ENCODE measurements at regions not wholly inside any gene's neighbourhood (a gene's known extent, or its start where the extent isn't known, plus 50 kb on each side); places are given as distances from the start of the nearest gene placed in this dataset.
A peak's percentile ranks its signal among the peaks of the same experiment; 100 is the strongest.
"Not testable (repeated sequence)": the region's sequence is repeated elsewhere in the genome, so short reads cannot be mapped to it uniquely, and the experiment has no call there.

- no peak for DNase-seq
Observed at GRCh38 chr13:50200569-50200968, 185.3 kb downstream of the KCNRG start.

DNA sequence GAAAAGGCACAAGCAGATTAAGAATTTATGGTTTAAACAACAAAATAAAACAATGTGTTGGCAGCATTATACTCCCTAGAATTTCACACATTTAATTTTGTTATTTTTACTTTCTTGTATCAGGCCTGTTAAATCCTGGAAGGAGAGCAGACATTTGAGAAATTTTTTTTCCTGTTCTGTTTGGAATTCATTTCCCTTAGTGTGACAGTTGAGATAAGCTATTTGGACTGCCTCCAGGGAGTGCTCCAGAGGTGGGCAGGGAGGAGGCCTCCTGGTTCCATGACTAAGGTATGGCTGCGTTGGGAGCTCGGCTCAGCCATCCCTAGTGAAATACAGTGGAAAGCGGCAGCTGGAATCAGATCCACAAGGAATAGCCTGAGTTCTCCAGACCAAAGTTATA, 185.7 kb downstream of the KCNRG start:
- no peak for DNase-seq

GRCh38 chr13:50202485-50202884, 187.2 kb downstream of the KCNRG start:
- no peak for DNase-seq

DNA sequence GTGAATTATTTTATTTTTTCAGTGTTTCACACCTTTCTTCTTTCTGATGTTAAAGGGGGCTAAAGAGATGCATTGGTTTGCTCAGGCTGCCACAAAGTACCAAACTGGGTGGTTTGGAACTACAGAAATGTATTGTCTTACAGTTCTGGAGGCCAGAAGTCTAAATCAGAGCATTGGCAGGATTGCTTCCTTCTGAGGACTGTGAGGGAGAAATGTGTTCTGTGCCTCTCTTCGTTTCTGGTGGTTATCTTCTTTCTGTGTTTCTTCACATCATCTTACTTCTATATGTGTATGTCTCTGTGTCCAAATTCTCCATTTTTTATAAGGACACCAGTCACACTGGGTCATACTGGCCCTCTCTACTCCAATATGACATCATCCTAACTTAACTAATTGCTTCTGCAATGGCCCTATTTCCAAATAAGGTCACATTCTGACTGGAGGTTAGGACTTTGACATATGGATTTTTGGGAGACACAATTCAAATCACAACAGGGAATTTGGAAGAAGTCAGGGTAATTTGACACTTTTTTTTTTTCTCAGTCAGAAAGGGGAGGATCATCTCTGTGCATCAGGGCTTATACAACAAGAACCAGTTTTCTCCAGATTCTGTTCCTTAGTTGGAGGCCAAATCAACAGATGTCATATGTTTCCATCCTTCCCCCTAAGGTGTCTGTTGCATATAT, 188.2 kb downstream of the KCNRG start:
- no peak for DNase-seq

- no peak for DNase-seq
Observed at GRCh38 chr13:50205581-50205980, 190.3 kb downstream of the KCNRG start.

GRCh38 chr13:50208826-50209335, 193.6 kb downstream of the KCNRG start:
- no peak for DNase-seq

DNA sequence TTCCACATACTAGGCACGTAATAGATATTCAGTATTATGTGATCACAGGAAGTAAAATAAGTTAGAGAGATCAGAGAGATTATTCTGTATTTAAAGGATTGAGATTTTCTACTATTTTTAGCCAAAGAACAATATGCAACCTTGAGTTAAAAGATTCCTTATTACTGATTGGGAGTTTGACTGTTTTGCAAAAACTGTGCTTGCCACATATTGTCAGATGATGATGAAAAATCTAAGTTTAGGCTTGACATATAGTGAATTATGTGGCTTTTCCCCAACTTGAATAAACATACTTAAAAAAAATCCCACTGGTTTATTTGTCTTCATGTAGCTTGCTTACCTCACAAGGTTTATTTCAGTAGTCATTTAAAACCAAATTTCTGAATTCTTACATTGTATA, 194.4 kb downstream of the KCNRG start:
- no peak for DNase-seq

DNA sequence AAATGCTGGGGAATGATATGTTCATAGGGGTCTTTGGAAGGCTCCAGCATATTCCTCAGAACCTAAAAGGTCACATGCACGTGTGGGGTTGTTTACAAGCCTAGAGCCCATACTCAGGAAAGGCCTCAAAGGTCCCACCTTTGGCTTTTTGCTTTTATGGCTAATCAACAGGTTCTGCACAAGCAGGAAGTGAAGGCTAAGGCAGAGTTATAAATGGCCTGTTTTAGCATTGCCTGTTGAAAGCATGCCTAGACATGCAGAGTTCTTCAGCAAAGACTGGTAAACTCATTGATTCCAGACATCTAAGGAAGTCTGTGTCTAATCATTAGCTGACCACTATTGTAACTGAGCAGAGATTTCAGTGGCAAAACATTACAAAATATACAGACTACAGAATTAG, 198.3 kb downstream of the KCNRG start:
- no peak for DNase-seq

DNA sequence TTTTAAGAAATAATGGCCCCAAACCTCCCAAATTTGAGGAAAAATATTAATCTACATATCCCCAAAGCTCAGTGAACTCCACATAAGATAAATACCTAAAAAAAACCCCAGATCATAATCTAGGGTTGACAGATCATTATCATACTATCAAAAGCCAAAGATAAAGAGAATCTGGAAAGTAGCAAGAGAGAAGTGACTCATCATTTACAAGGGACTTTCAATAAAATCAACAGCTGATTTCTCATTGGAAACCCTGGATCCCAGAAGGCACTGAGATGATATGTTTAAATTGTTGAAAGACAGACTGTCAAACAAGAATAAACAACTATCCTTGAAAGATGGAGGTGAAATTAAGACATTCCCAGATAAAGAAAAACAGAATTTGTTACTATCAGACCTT, 199.3 kb downstream of the KCNRG start:
- DNase-seq = no peak

- DNase-seq = no peak
Observed at GRCh38 chr13:50215399-50215798, 200.2 kb downstream of the KCNRG start.

DNA sequence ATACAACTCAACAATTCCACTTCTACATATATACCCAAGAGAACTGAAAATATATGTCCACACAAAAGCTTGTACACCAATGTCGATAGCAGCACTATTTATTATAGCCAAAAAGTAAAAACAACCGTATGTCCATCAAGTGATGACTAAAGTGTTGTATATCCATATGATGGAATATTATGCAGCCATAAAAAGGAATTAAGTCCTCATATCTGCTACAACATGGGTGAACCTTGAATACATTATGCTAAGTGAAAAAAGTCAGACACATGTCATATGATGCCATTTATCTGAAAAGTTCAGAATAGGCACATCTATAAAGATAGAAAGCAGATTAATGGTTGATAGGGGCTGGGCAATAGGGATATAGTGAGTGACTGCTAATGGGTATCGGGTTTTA, 204.5 kb downstream of the KCNRG start:
- DNase-seq = no peak

DNA sequence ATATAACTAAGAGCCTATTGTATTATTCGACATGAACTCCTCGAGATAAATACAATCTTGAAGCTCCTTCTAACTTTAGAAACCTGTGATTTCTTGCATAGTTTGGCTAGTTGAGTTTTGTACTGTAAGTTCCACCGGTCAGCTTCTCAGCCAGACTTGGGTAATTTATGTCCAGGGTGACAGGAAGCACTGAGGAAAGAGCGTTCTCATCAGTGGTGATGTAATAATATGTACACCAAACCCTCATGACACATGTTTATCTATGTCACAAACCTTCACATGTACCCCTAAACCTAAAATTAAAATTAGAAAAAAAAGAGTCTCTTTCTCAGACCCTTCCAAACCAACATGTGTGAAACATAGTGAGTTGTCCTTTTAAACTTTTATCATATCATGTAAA, 205.7 kb downstream of the KCNRG start:
- DNase-seq = no peak

- peak in 1 of 2 donors; percentile 37 for DNase-seq
Observed at GRCh38 chr13:50222569-50223332, 207.5 kb downstream of the KCNRG start.

DNA sequence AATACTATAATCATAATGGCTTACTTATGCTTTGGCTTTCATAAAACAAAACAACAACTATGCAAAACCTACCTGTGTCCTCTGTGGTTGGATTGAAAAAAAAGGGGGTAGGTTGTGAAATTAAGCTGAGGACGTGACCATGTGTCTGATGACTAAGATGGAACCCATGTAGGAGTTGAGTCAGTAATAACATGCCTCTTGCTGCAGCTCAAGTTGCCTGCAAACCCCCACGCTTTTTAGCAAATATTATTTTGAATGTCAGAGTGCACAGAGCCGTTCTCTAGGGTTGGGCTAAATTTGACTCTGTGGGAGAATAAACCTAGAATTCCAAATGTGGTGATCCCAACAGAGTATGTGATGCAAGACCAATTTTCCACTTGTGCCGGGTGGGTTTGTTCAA, 209.3 kb downstream of the KCNRG start:
- peak in 1 of 2 donors; percentile 40 for DNase-seq

GRCh38 chr13:50225193-50226155, 210.2 kb downstream of the KCNRG start:
- DNase-seq = no peak

DNA sequence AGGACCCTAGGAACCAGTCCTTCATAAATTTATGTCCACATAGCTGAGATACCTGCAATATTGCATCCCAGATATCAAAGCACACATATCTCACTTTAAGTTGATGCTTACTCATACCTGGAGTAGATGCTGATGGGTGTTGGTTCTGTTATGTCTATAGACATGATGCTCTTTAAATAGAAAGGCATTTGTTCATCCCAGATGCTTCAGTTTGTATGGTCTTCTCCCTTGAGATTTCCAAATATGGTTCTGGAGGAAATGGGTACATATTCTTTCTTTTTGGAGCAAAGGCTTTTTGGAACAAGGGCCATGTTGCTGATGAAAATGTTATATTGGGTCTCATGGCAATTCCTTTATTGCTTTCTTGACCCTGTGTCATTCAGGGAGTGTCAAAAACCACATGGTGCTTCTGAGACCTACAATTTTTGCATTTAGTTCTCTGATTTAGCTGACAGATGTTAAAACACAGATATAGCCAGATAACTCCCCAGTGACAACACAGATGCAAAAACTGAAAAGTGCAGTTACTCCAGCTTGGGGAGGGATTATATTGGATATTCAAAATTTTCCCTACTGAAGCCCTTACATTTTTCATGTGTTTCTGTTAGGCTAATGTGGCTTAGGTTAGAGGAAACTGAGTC, 211.4 kb downstream of the KCNRG start:
- no peak for DNase-seq

- DNase-seq = peak in 1 of 2 donors; percentile 37
Observed at GRCh38 chr13:50227361-50227760, 212.1 kb downstream of the KCNRG start.

GRCh38 chr13:50228527-50228926, 213.3 kb downstream of the KCNRG start:
- DNase-seq = no peak

- no peak for DNase-seq
Observed at GRCh38 chr13:50229960-50230661, 214.9 kb downstream of the KCNRG start.

- DNase-seq = no peak
Observed at GRCh38 chr13:50230662-50230978, 215.4 kb downstream of the KCNRG start.

DNA sequence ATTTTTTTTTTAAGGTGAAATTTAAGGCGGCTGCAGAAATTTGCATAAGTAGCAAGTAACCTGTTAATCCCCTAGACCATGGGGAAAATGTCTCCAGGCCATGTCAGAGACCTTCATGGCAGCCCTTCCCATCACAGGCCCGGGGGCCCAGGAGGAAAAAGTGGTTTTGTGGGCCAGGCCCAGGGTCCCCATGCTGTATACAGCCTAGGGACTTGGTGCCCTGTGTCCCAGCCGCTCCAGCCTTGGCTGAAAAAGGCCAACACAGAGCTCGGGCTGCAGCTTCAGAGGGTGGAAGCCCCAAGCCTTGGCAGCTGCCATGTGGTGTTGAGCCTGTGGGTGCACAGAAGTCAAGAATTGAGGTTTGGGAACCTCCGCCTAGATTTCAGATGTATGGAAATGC, 218.3 kb downstream of the KCNRG start:
- not testable (repeated sequence) for DNase-seq
